ENCODE measurements at regions not wholly inside any gene's neighbourhood (a gene's known extent, or its start where the extent isn't known, plus 50 kb on each side); places are given as distances from the start of the nearest gene placed in this dataset.

DNA sequence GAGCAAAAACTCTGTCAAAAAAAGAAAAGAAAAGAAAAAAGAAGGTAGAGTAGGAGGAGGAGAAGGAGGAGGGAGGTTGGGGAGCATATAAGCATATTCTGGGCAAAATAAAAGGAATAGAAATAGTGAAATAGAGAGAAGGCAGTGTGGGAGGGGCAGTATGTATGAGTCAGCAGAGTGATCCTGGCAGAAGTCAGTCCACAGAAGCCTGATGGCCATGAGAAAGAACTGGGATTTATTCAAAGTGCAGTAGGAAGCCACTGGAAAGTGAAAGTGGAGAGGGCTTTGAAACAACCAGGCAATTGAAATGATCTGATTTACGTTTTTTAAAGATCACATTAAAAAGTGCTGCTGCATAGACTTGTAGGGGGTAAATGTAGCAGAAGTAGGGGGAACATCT is 368.6 kb upstream of the USP15 start:
- DNase-seq (ENCODE audit: low spot score) (no peak), ATAC-seq (no peak)
- H3K4me3 Mint-ChIP-seq: no peak overlapping the region
- ChIA-PET CTCF (no interaction called here), POLR2A (no interaction called here)
- TF ChIP-seq IRF2 (CRISPR knock-in tag; IDR thresholded peaks at IDR 0.05; ENCODE audit: borderline replicate concordance, low read depth) (no peak), CREB1 (CRISPR knock-in tag; IDR thresholded peaks at IDR 0.05) (no peak), GABPB1 (CRISPR knock-in tag; IDR thresholded peaks at IDR 0.05) (no peak), RORB (CRISPR knock-in tag; IDR thresholded peaks at IDR 0.05) (no peak), USF1 (CRISPR knock-in tag; IDR thresholded peaks at IDR 0.05) (no peak), E2F5 (CRISPR knock-in tag; IDR thresholded peaks at IDR 0.05) (no peak), AR (CRISPR knock-in tag; IDR thresholded peaks at IDR 0.05) (no peak), RELA (CRISPR knock-in tag; IDR thresholded peaks at IDR 0.05; ENCODE audit: borderline replicate concordance) (no peak), NFE2L1 (CRISPR knock-in tag; IDR thresholded peaks at IDR 0.05) (no peak), NR3C1 (CRISPR knock-in tag; conservative IDR thresholded peaks at IDR 0.05; ENCODE audit: low read depth) (no peak), ZNF532 (CRISPR knock-in tag; IDR thresholded peaks at IDR 0.05; ENCODE audit: borderline replicate concordance) (no peak), ZNF121 (CRISPR knock-in tag; IDR thresholded peaks at IDR 0.05) (no peak), ZBTB21 (CRISPR knock-in tag; IDR thresholded peaks at IDR 0.05; ENCODE audit: borderline replicate concordance) (no peak), STAT6 (CRISPR knock-in tag; conservative IDR thresholded peaks at IDR 0.05; ENCODE audit: low read depth) (no peak), NFYB (CRISPR knock-in tag; conservative IDR thresholded peaks at IDR 0.05; ENCODE audit: low read depth) (no peak), ZNF396 (CRISPR knock-in tag; IDR thresholded peaks at IDR 0.05; ENCODE audit: borderline replicate concordance) (no peak)
- TF ChIP-seq, protein P1, sequence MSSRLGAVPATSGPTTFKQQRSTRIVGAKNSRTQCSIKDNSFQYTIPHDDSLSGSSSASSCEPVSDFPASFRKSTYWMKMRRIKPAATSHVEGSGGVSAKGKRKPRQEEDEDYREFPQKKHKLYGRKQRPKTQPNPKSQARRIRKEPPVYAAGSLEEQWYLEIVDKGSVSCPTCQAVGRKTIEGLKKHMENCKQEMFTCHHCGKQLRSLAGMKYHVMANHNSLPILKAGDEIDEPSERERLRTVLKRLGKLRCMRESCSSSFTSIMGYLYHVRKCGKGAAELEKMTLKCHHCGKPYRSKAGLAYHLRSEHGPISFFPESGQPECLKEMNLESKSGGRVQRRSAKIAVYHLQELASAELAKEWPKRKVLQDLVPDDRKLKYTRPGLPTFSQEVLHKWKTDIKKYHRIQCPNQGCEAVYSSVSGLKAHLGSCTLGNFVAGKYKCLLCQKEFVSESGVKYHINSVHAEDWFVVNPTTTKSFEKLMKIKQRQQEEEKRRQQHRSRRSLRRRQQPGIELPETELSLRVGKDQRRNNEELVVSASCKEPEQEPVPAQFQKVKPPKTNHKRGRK (CRISPR knock-in tag; IDR thresholded peaks at IDR 0.05; ENCODE audit: borderline replicate concordance): no peak
- TF ChIP-seq, protein P2, sequence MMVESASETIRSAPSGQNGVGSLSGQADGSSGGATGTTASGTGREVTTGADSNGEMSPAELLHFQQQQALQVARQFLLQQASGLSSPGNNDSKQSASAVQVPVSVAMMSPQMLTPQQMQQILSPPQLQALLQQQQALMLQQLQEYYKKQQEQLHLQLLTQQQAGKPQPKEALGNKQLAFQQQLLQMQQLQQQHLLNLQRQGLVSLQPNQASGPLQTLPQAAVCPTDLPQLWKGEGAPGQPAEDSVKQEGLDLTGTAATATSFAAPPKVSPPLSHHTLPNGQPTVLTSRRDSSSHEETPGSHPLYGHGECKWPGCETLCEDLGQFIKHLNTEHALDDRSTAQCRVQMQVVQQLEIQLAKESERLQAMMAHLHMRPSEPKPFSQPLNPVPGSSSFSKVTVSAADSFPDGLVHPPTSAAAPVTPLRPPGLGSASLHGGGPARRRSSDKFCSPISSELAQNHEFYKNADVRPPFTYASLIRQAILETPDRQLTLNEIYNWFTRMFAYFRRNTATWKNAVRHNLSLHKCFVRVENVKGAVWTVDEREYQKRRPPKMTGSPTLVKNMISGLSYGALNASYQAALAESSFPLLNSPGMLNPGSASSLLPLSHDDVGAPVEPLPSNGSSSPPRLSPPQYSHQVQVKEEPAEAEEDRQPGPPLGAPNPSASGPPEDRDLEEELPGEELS (CRISPR knock-in tag; IDR thresholded peaks at IDR 0.05): no peak
- TF ChIP-seq, protein P3, sequence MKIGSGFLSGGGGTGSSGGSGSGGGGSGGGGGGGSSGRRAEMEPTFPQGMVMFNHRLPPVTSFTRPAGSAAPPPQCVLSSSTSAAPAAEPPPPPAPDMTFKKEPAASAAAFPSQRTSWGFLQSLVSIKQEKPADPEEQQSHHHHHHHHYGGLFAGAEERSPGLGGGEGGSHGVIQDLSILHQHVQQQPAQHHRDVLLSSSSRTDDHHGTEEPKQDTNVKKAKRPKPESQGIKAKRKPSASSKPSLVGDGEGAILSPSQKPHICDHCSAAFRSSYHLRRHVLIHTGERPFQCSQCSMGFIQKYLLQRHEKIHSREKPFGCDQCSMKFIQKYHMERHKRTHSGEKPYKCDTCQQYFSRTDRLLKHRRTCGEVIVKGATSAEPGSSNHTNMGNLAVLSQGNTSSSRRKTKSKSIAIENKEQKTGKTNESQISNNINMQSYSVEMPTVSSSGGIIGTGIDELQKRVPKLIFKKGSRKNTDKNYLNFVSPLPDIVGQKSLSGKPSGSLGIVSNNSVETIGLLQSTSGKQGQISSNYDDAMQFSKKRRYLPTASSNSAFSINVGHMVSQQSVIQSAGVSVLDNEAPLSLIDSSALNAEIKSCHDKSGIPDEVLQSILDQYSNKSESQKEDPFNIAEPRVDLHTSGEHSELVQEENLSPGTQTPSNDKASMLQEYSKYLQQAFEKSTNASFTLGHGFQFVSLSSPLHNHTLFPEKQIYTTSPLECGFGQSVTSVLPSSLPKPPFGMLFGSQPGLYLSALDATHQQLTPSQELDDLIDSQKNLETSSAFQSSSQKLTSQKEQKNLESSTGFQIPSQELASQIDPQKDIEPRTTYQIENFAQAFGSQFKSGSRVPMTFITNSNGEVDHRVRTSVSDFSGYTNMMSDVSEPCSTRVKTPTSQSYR (CRISPR knock-in tag; IDR thresholded peaks at IDR 0.05): no peak
- H3K36me3 Mint-ChIP-seq: no peaks in the 10 kb centered on the region
- H3K27me3 Mint-ChIP-seq (ENCODE audit: low read depth): no peaks in the 10 kb centered on the region; the same call in 1 of the 2 replicates
- no peak overlapping the region for H3K27ac Mint-ChIP-seq
- no peaks in the 10 kb centered on the region for H3K4me1 Mint-ChIP-seq
- H3K9me3 Mint-ChIP-seq: peaks cover 4% of the 10 kb centered on the region; the same call in 1 of the 2 replicates
